ENCODE measurements at regions not wholly inside any gene's neighbourhood (a gene's known extent, or its start where the extent isn't known, plus 50 kb on each side); places are given as distances from the start of the nearest gene placed in this dataset.

- Mint-ChIP-seq H3K27me3 (no peaks in the 10 kb centered on the region), H3K27ac (no peak overlapping the region), H3K4me1 (no peaks in the 10 kb centered on the region), H3K36me3 (ENCODE audit: low read depth) (no peaks in the 10 kb centered on the region), H3K9me3 (no peaks in the 10 kb centered on the region), H3K4me3 (no peak overlapping the region)
- POLR2A ChIA-PET = no interaction called here
- CTCF ChIA-PET = no interaction called here
- DNase-seq = no peak
Measured at GRCh38 chr1:177863796-177864195, 106.1 kb downstream of the SEC16B start.

GRCh38 chr1:177862916-177863315, 106.9 kb downstream of the SEC16B start:
- no peak for DNase-seq
- no peak overlapping the region for H3K27ac Mint-ChIP-seq
- no peaks in the 10 kb centered on the region for H3K9me3 Mint-ChIP-seq
- ChIA-PET POLR2A (no interaction called here), CTCF (no interaction called here)
- no peaks in the 10 kb centered on the region for H3K4me1 Mint-ChIP-seq
- no peaks in the 10 kb centered on the region for H3K27me3 Mint-ChIP-seq
- H3K36me3 Mint-ChIP-seq (ENCODE audit: low read depth) = no peaks in the 10 kb centered on the region
- H3K4me3 Mint-ChIP-seq = no peak overlapping the region

- ChIA-PET POLR2A (no interaction called here), CTCF (no interaction called here)
- no peak overlapping the region for H3K4me3 Mint-ChIP-seq
- no peaks in the 10 kb centered on the region for H3K36me3 Mint-ChIP-seq (ENCODE audit: low read depth)
- no peaks in the 10 kb centered on the region for H3K4me1 Mint-ChIP-seq
- no peaks in the 10 kb centered on the region for H3K9me3 Mint-ChIP-seq
- no peak overlapping the region for H3K27ac Mint-ChIP-seq
- no peaks in the 10 kb centered on the region for H3K27me3 Mint-ChIP-seq
- DNase-seq = no peak
Measured at GRCh38 chr1:177859572-177859971, 110.3 kb downstream of the SEC16B start.

GRCh38 chr1:177858332-177858821, 111.5 kb downstream of the SEC16B start:
- no peaks in the 10 kb centered on the region for H3K36me3 Mint-ChIP-seq (ENCODE audit: low read depth)
- no peak for DNase-seq
- H3K4me1 Mint-ChIP-seq = no peaks in the 10 kb centered on the region
- H3K4me3 Mint-ChIP-seq = no peak overlapping the region
- H3K27ac Mint-ChIP-seq = no peak overlapping the region
- H3K27me3 Mint-ChIP-seq = no peaks in the 10 kb centered on the region
- CTCF ChIA-PET = no interaction called here
- POLR2A ChIA-PET = no interaction called here
- H3K9me3 Mint-ChIP-seq = no peaks in the 10 kb centered on the region

- Mint-ChIP-seq H3K4me3 (no peak overlapping the region), H3K4me1 (no peaks in the 10 kb centered on the region), H3K36me3 (ENCODE audit: low read depth) (no peaks in the 10 kb centered on the region), H3K9me3 (no peaks in the 10 kb centered on the region), H3K27me3 (no peaks in the 10 kb centered on the region), H3K27ac (no peak overlapping the region)
- ChIA-PET CTCF (no interaction called here), POLR2A (no interaction called here)
- no peak for DNase-seq
Measured at GRCh38 chr1:177857285-177857684, 112.6 kb downstream of the SEC16B start.

- Mint-ChIP-seq H3K9me3 (no peaks in the 10 kb centered on the region), H3K4me3 (no peak overlapping the region), H3K4me1 (no peaks in the 10 kb centered on the region), H3K27me3 (no peaks in the 10 kb centered on the region), H3K27ac (no peak overlapping the region), H3K36me3 (ENCODE audit: low read depth) (no peaks in the 10 kb centered on the region)
- no peak for DNase-seq
- POLR2A ChIA-PET = no interaction called here
- CTCF ChIA-PET = no interaction called here
Measured at GRCh38 chr1:177854951-177855350, 114.9 kb downstream of the SEC16B start.

GRCh38 chr1:177849579-177850290, 120.1 kb downstream of the SEC16B start:
- no peaks in the 10 kb centered on the region for H3K27me3 Mint-ChIP-seq
- H3K4me3 Mint-ChIP-seq = no peak overlapping the region
- H3K36me3 Mint-ChIP-seq (ENCODE audit: low read depth) = no peaks in the 10 kb centered on the region
- no peak overlapping the region for H3K27ac Mint-ChIP-seq
- DNase-seq = no peak
- POLR2A ChIA-PET = no interaction called here
- H3K4me1 Mint-ChIP-seq = no peaks in the 10 kb centered on the region
- H3K9me3 Mint-ChIP-seq = no peaks in the 10 kb centered on the region
- CTCF ChIA-PET = no interaction called here

GRCh38 chr1:177849130-177849529, 120.7 kb downstream of the SEC16B start:
- ChIA-PET CTCF (no interaction called here), POLR2A (no interaction called here)
- H3K27ac Mint-ChIP-seq = no peak overlapping the region
- H3K4me3 Mint-ChIP-seq = no peak overlapping the region
- H3K27me3 Mint-ChIP-seq = no peaks in the 10 kb centered on the region
- H3K9me3 Mint-ChIP-seq = no peaks in the 10 kb centered on the region
- H3K4me1 Mint-ChIP-seq = no peaks in the 10 kb centered on the region
- no peaks in the 10 kb centered on the region for H3K36me3 Mint-ChIP-seq (ENCODE audit: low read depth)
- DNase-seq = no peak

- no peak for DNase-seq
- Mint-ChIP-seq H3K9me3 (no peaks in the 10 kb centered on the region), H3K27ac (no peak overlapping the region), H3K4me3 (no peak overlapping the region), H3K4me1 (no peaks in the 10 kb centered on the region), H3K27me3 (no peaks in the 10 kb centered on the region), H3K36me3 (ENCODE audit: low read depth) (no peaks in the 10 kb centered on the region)
- POLR2A ChIA-PET = no interaction called here
- CTCF ChIA-PET = no interaction called here
Measured at GRCh38 chr1:177848577-177848976, 121.3 kb downstream of the SEC16B start.

GRCh38 chr1:177847843-177848242, 122.0 kb downstream of the SEC16B start:
- POLR2A ChIA-PET = no interaction called here
- DNase-seq = no peak
- CTCF ChIA-PET = no interaction called here
- no peaks in the 10 kb centered on the region for H3K9me3 Mint-ChIP-seq
- no peaks in the 10 kb centered on the region for H3K36me3 Mint-ChIP-seq (ENCODE audit: low read depth)
- H3K27me3 Mint-ChIP-seq = no peaks in the 10 kb centered on the region
- no peak overlapping the region for H3K4me3 Mint-ChIP-seq
- no peak overlapping the region for H3K27ac Mint-ChIP-seq
- H3K4me1 Mint-ChIP-seq = no peaks in the 10 kb centered on the region

- no peak for DNase-seq
- Mint-ChIP-seq H3K27me3 (no peaks in the 10 kb centered on the region), H3K9me3 (peaks cover 11% of the 10 kb centered on the region), H3K27ac (no peak overlapping the region), H3K4me3 (no peak overlapping the region), H3K4me1 (no peaks in the 10 kb centered on the region), H3K36me3 (ENCODE audit: low read depth) (no peaks in the 10 kb centered on the region)
- ChIA-PET POLR2A (no interaction called here), CTCF (no interaction called here)
Measured at GRCh38 chr1:177838907-177839485, 130.9 kb downstream of the SEC16B start.

GRCh38 chr1:177833631-177834030, 136.2 kb downstream of the SEC16B start:
- Mint-ChIP-seq H3K4me1 (no peaks in the 10 kb centered on the region), H3K27ac (no peak overlapping the region), H3K27me3 (no peaks in the 10 kb centered on the region), H3K9me3 (peaks cover 7% of the 10 kb centered on the region), H3K36me3 (ENCODE audit: low read depth) (no peaks in the 10 kb centered on the region), H3K4me3 (no peak overlapping the region)
- no peak for DNase-seq
- ChIA-PET POLR2A (no interaction called here), CTCF (no interaction called here)

GRCh38 chr1:177830531-177831135, 139.2 kb downstream of the SEC16B start:
- Mint-ChIP-seq H3K4me3 (no peak overlapping the region), H3K27ac (no peak overlapping the region), H3K4me1 (no peaks in the 10 kb centered on the region), H3K27me3 (no peaks in the 10 kb centered on the region), H3K36me3 (ENCODE audit: low read depth) (no peaks in the 10 kb centered on the region), H3K9me3 (peaks cover 7% of the 10 kb centered on the region)
- CTCF ChIA-PET = no interaction called here
- POLR2A ChIA-PET = no interaction called here
- no peak for DNase-seq

- Mint-ChIP-seq H3K4me1 (no peaks in the 10 kb centered on the region), H3K36me3 (ENCODE audit: low read depth) (no peaks in the 10 kb centered on the region), H3K4me3 (no peak overlapping the region), H3K27ac (no peak overlapping the region), H3K27me3 (no peaks in the 10 kb centered on the region), H3K9me3 (no peaks in the 10 kb centered on the region)
- no peak for DNase-seq
- CTCF ChIA-PET = no interaction called here
- POLR2A ChIA-PET = no interaction called here
Measured at GRCh38 chr1:177825276-177825901, 144.5 kb downstream of the SEC16B start.
